K562 (cell line): ENCODE measurements at regions not wholly inside any gene's neighbourhood (a gene's known extent, or its start where the extent isn't known, plus 50 kb on each side); places are given as distances from the start of the nearest gene placed in this dataset.

Experiments used
- AFF1 ChIP-seq, 2 experiments: fragments of 450-650 bp; IDR thresholded peaks; 2 replicates each; pipeline ENCODE4 v1.6.1; 2018; ENCODE audit warnings: mild to moderate bottlenecking in 2 of 2, low read depth in 1 of 2; ENCODE audit not compliant: partially characterized antibody in 2 of 2
- CBX2 ChIP-seq: fragments of 200-600 bp; sonication (generic); IDR thresholded peaks from one replicate; pipeline ENCODE4 v1.6.1; 2012; ENCODE audit warnings: mild to moderate bottlenecking, low read length, inconsistent platforms; ENCODE audit not compliant: insufficient read depth, poor library complexity, severe bottlenecking
- ELF4 ChIP-seq: fragments of 450-650 bp; formaldehyde crosslinking; IDR thresholded peaks from 2 replicates; pipeline ENCODE4 v1.4.0; 2022; ENCODE audit warnings: missing genetic modification characterization
- ELK1 ChIP-seq: sonication (generic); formaldehyde crosslinking; IDR thresholded peaks from 2 replicates; pipeline ENCODE4 v1.8.1; 2022; ENCODE audit warnings: missing genetic modification reagents
- FOS ChIP-seq: IDR thresholded peaks from 3 replicates; pipeline ENCODE4 v1.6.1; 2011; ENCODE audit not compliant: insufficient read length; ENCODE audit errors: extremely low read depth
- GTF2F1 ChIP-seq: IDR thresholded peaks from 2 replicates; pipeline ENCODE4 v1.6.1; 2011; ENCODE audit warnings: low read depth, low read length, improper control_type of control experiment
- MXI1 ChIP-seq: IDR thresholded peaks from 2 replicates; pipeline ENCODE4 v1.6.1; 2011; ENCODE audit warnings: low read depth, mild to moderate bottlenecking, improper control_type of control experiment, low read length
- POLR2A ChIP-seq: fragments of 450-650 bp; conservative IDR thresholded peaks from 2 replicates; pipeline ENCODE4 v1.6.1; 2016
- RAD21 ChIP-seq, 2 experiments: fragments of 250-450 bp in 1 of 2; fragments of 450-650 bp in 1 of 2; sonication (Bioruptor Pico) in 1 of 2; formaldehyde crosslinking in 1 of 2; IDR thresholded peaks in 1 of 2; conservative IDR thresholded peaks in 1 of 2; 2 replicates each; pipeline versions ENCODE4 v1.4.0 to v1.8.0; 2020 to 2022; ENCODE audit warnings: mild to moderate bottlenecking in 2 of 2, moderate library complexity in 1 of 2
- SMARCC2 ChIP-seq: fragments of 450-650 bp; IDR thresholded peaks from 2 replicates; pipeline ENCODE4 v1.6.1; 2017; ENCODE audit warnings: antibody characterized with exemption, moderate library complexity, mild to moderate bottlenecking, low read depth

GRCh38 chr18:73942956-73943355 lies 204.7 kb downstream of the FBXO15 start:
- TF ChIP-seq POLR2A (no peak), ELK1 (CRISPR knock-in tag) (no peak), AFF1 (IDR thresholded peaks at IDR 0.05; ENCODE audit: low read depth in 1 of 2, partially characterized antibody in 2 of 2) (no peak), RAD21 (CRISPR knock-in tag; conservative IDR thresholded peaks at IDR 0.05 in 1 of 2, IDR thresholded peaks at IDR 0.05 in 1 of 2) (no peak), ELF4 (no peak), FOS (no peak), GTF2F1 (no peak), CBX2 (no peak), SMARCC2 (no peak), MXI1 (no peak)
